ENCODE measurements at regions not wholly inside any gene's neighbourhood (a gene's known extent, or its start where the extent isn't known, plus 50 kb on each side); places are given as distances from the start of the nearest gene placed in this dataset.
"Not testable (repeated sequence)": the region's sequence is repeated elsewhere in the genome, so short reads cannot be mapped to it uniquely, and the experiment has no call there.

DNA sequence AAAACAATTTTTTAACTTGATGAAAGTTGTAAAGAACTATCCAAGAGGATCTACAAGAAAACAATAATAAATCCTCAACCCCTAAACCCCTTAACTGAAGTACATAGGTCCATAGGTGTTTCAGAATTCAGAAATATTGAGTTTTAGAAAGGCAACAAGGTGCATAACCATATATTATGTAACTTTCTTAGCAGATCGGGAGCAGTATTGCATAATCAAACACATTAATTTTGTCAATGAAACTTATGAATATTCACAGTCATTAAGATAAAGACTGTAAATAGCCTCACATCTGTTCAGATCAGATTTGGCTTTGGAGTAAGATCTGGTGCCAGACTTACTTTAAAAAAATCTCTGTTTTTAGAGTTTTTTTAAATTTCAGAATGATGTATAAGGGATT is 647.1 kb upstream of the FLRT2 start:
- peaks cover 4% of the 10 kb centered on the region for H3K9me3 Mint-ChIP-seq

DNA sequence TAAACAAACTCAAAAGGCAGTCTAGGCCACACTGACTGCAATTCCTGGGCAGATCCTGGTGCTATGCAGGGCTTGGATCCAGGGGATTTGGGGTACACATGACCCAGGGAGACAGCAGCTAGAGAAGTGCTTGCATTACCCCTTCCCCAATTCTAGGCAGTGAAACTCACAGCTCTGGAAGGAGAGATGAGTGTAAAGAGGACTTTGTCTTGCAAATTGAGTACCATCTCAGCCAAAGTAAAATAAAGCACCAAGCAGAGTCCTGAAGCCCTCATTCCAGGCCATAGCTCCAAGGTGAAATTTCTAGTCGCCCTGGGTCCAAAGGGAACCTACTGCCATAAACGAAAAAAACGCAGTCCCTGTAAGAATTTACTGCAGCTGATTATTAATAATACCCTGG is 644.9 kb upstream of the FLRT2 start:
- H3K36me3 Mint-ChIP-seq (ENCODE audit: low read depth), result no peaks in the 10 kb centered on the region
- no peak for ATAC-seq (replicated peaks)
- no peak overlapping the region for H3K4me3 Mint-ChIP-seq
- peaks cover 8% of the 10 kb centered on the region for H3K9me3 Mint-ChIP-seq
- no peak overlapping the region for H3K27ac Mint-ChIP-seq
- H3K4me1 Mint-ChIP-seq, result no peaks in the 10 kb centered on the region
- no peaks in the 10 kb centered on the region for H3K27me3 Mint-ChIP-seq

More for the DNA sequence above, 647.1 kb upstream of the FLRT2 start:
- Mint-ChIP-seq H3K36me3 (ENCODE audit: low read depth) (no peaks in the 10 kb centered on the region), H3K4me3 (no peak overlapping the region), H3K27ac (no peak overlapping the region), H3K27me3 (no peaks in the 10 kb centered on the region), H3K4me1 (no peaks in the 10 kb centered on the region)
- ATAC-seq (replicated peaks), result no peak

DNA sequence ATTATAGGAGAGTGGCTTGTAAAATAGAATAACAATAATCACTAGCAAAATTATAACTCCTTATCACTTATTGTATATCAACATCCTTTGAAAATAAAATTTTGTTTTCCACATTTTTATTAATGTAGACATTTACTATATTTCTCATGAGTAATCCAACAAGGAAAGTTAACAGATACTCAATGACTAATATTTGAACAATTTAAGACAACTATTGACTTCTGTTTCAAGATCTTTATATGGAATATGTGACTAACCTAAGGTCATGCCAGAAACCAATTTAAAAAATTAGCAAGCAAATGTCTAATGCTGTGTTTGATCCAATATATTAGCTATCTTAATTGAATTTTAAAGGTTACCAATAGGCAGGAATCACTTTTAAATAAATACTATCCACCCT is 638.5 kb upstream of the FLRT2 start:
- no peaks in the 10 kb centered on the region for H3K4me1 Mint-ChIP-seq
- H3K9me3 Mint-ChIP-seq, result peaks cover 11% of the 10 kb centered on the region
- no peaks in the 10 kb centered on the region for H3K27me3 Mint-ChIP-seq
- H3K36me3 Mint-ChIP-seq (ENCODE audit: low read depth), result no peaks in the 10 kb centered on the region
- ATAC-seq (replicated peaks), result no peak
- no peak overlapping the region for H3K4me3 Mint-ChIP-seq
- H3K27ac Mint-ChIP-seq, result no peak overlapping the region

DNA sequence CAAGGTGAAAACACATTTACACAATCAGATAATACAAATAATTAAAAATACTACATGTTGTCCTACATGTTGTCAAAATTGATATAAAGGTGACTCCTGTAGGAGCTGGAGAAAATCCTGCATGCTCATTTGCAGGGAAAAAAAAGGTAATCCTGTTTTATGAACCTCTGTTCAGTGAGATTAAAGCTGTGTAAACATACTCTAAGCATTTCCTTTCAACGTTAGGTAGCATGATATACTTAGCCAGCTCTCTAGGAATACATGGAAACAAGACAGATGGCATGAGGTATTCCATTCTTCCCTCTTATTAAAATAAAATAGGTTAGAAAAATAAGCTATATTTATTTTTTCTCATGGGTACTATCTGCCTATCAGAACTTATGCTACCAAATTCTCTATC is 635.7 kb upstream of the FLRT2 start:
- no peaks in the 10 kb centered on the region for H3K36me3 Mint-ChIP-seq (ENCODE audit: low read depth)
- no peaks in the 10 kb centered on the region for H3K4me1 Mint-ChIP-seq
- no peak overlapping the region for H3K4me3 Mint-ChIP-seq
- H3K27me3 Mint-ChIP-seq, result no peaks in the 10 kb centered on the region
- no peak for ATAC-seq (replicated peaks)
- H3K9me3 Mint-ChIP-seq, result peaks cover 20% of the 10 kb centered on the region
- H3K27ac Mint-ChIP-seq, result no peak overlapping the region

DNA sequence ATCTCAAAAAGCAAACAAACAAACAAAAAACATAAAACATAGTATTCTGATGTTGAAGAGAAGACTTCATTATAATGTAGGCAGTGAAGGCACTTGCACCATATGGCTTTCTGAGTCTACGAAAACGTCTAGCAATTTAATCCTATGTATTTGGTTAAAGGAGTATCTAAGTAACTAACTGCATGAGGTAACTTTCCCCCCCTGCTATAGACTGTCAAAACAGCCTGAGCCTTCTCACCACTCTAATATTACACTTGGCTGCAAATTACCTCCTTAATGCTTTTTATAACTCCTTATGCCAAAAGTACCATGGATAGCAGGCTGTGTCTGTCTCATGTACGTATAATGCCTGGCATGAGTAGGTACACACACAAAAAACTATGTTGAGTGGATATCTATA is 607.6 kb upstream of the FLRT2 start:
- no peak for ATAC-seq (replicated peaks)
- Mint-ChIP-seq H3K9me3 (peaks cover 15% of the 10 kb centered on the region), H3K36me3 (ENCODE audit: low read depth) (no peaks in the 10 kb centered on the region), H3K27ac (no peak overlapping the region), H3K4me1 (no peaks in the 10 kb centered on the region), H3K4me3 (no peak overlapping the region), H3K27me3 (no peaks in the 10 kb centered on the region)

DNA sequence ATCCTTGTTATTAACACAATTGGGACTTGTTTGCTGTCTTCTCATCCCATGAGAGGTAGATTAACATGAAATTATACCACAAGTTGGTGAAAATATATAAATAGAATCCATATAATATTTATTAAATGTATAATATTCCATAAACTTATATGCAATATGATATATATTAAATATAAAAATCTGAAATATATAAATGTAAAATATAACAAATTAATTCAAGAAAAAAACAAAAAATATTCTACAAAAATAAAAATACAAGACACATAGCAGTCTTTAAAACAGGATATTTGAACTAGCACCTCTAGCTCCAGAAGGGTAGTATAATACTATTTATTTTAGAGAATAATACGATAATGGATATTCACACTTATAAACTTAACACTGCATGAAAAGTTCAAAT is 603.3 kb upstream of the FLRT2 start:
- no peak overlapping the region for H3K4me3 Mint-ChIP-seq
- no peaks in the 10 kb centered on the region for H3K27me3 Mint-ChIP-seq
- no peaks in the 10 kb centered on the region for H3K36me3 Mint-ChIP-seq (ENCODE audit: low read depth)
- H3K9me3 Mint-ChIP-seq, result peaks cover 7% of the 10 kb centered on the region
- ATAC-seq (replicated peaks), result no peak
- H3K27ac Mint-ChIP-seq, result no peak overlapping the region
- H3K4me1 Mint-ChIP-seq, result no peaks in the 10 kb centered on the region

DNA sequence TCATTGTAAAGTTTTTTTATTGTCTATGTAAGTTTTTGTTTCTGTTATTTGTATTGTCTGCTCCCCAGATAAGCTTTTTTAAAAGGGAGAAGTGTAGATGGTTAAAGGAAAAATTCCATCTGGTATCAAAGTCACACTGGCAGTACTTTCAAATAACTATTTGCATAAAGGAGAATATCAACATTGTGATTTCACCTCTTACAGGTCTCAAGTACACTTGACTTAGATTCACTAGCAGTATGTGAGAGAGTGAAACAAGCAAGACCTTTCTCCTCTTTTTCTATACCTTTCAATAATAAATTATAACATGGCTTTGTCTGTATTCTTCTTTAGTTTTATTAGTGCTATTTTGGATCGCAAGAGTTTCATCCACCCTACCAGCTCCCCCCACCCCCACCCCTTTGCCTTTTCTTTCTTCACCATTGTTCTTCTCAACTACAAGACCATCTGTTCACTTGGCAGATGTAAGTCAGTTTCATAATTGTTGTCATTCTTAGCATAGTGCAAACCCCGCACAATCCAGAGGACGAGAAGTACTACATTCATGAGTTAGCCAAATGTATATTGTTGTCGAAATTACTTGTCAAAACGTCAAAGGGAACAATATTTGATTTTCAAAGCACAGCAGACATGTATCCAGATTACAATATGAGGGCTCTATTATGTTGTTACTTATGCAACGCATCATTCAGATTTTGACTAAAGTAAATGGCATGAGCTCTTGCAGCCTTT is 602.7 kb upstream of the FLRT2 start:
- H3K36me3 Mint-ChIP-seq (ENCODE audit: low read depth), result no peaks in the 10 kb centered on the region
- no peaks in the 10 kb centered on the region for H3K27me3 Mint-ChIP-seq
- H3K4me3 Mint-ChIP-seq, result no peak overlapping the region
- no peak for ATAC-seq (replicated peaks)
- peaks cover 9% of the 10 kb centered on the region for H3K9me3 Mint-ChIP-seq
- no peaks in the 10 kb centered on the region for H3K4me1 Mint-ChIP-seq
- H3K27ac Mint-ChIP-seq, result no peak overlapping the region

DNA sequence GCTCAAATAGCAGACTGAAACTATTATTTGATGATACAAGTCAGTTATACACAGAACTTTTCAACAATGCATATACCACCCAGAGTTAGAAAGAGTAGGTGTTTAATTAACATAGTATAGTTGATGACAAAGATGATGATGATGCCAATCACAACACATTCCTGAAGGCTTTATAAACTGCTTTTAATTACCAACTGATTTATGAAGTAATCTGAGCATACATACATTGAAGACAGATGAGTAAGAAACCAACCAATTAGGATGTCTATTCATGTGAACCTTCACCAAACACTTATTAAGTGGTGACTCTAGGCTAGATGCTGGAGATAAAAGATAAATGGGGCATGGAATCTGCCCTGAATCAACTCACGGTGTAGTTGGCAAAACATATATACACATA is 600.9 kb upstream of the FLRT2 start:
- no peaks in the 10 kb centered on the region for H3K4me1 Mint-ChIP-seq
- H3K9me3 Mint-ChIP-seq, result peaks cover 10% of the 10 kb centered on the region
- no peak overlapping the region for H3K4me3 Mint-ChIP-seq
- no peak overlapping the region for H3K27ac Mint-ChIP-seq
- ATAC-seq (replicated peaks), result no peak
- H3K27me3 Mint-ChIP-seq, result no peaks in the 10 kb centered on the region
- no peaks in the 10 kb centered on the region for H3K36me3 Mint-ChIP-seq (ENCODE audit: low read depth)

DNA sequence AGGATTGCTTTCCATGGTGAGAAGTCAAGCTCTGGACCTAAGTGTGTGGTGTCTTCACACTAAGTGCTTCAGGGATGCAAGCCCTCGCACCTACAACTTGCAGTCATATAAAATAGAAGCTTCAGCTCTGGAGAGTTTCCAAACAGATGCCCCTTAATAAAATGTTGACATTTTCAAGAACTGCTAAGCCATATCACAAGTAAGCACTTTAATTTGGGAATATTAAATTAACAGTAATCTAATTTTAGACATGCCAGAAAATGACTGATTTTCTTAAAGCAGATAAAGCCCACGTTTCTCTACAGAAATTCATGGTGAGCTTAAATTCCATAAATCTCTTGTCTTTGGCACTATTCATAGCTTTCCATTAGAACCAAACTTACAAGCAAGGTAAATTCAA is 600.1 kb upstream of the FLRT2 start:
- Mint-ChIP-seq H3K36me3 (ENCODE audit: low read depth) (no peaks in the 10 kb centered on the region), H3K27ac (no peak overlapping the region)

DNA sequence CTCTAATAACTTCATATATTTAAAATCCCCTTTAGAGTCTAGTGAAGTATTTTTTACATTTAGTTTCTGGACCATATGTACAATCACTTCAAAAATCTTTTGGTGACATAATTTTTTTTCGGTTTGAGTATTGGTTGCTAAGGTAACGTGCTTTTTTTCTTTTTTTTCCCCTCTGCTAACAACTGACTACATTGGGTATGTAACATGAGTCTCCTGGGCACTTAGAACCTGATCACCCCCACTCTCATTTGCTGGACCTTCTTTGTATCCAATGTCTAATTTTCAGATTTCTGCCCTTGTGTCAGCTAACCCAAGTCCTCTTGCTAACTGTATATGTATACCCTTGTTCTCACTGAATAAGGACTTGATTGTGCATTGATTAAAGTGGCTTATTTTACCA is 592.9 kb upstream of the FLRT2 start:
- ATAC-seq (replicated peaks), result no peak
- Mint-ChIP-seq H3K4me1 (no peaks in the 10 kb centered on the region), H3K4me3 (no peak overlapping the region), H3K27ac (no peak overlapping the region), H3K9me3 (peaks cover 19% of the 10 kb centered on the region), H3K27me3 (no peaks in the 10 kb centered on the region), H3K36me3 (ENCODE audit: low read depth) (no peaks in the 10 kb centered on the region)

More for the DNA sequence above, 600.1 kb upstream of the FLRT2 start:
- Mint-ChIP-seq H3K9me3 (peaks cover 4% of the 10 kb centered on the region), H3K27me3 (no peaks in the 10 kb centered on the region), H3K4me3 (no peak overlapping the region), H3K4me1 (no peaks in the 10 kb centered on the region)
- no peak for ATAC-seq (replicated peaks)

DNA sequence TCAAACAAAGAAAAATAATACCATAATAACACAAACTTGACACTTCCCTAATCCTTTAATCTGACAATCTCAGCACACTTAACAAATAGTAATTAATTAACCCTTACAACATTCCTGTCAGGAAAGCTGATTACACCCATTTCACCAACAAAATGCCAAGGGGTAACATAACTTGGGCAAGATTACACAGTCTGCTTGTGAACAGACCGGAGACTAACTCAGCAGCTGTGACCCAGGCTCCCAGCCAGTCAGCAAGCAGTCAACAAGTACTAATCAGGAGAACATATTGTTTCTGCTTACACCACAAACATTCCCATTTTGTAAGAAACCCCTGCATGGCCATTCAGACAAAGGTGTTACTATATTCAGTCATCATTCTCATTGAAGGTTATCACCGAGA is 592.5 kb upstream of the FLRT2 start:
- no peak overlapping the region for H3K4me3 Mint-ChIP-seq
- no peaks in the 10 kb centered on the region for H3K4me1 Mint-ChIP-seq
- peaks cover 16% of the 10 kb centered on the region for H3K9me3 Mint-ChIP-seq
- ATAC-seq (replicated peaks), result no peak
- H3K27ac Mint-ChIP-seq, result no peak overlapping the region
- no peaks in the 10 kb centered on the region for H3K27me3 Mint-ChIP-seq
- no peaks in the 10 kb centered on the region for H3K36me3 Mint-ChIP-seq (ENCODE audit: low read depth)

DNA sequence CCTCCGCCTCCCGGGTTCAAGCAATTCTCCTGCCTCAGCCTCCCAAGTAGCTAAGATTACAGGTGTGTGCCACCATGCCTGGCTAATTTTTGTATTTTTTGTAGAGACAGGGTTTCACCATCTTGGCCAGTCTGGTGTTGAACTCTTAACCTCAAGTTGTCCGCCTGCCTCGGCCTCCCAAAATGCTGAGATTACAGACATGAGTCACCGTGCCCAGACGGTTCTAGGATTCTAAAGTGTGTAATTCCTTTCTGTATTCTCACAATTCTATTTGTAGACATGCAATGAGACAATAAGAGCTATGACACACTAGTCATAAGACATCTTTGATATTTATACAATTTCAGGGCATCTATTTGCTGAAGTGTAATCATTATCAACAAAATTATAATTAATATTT is 585.0 kb upstream of the FLRT2 start:
- H3K36me3 Mint-ChIP-seq (ENCODE audit: low read depth); H3K4me1 Mint-ChIP-seq; H3K9me3 Mint-ChIP-seq; H3K27ac Mint-ChIP-seq; H3K4me3 Mint-ChIP-seq; H3K27me3 Mint-ChIP-seq; ATAC-seq (replicated peaks): not testable (repeated sequence)

DNA sequence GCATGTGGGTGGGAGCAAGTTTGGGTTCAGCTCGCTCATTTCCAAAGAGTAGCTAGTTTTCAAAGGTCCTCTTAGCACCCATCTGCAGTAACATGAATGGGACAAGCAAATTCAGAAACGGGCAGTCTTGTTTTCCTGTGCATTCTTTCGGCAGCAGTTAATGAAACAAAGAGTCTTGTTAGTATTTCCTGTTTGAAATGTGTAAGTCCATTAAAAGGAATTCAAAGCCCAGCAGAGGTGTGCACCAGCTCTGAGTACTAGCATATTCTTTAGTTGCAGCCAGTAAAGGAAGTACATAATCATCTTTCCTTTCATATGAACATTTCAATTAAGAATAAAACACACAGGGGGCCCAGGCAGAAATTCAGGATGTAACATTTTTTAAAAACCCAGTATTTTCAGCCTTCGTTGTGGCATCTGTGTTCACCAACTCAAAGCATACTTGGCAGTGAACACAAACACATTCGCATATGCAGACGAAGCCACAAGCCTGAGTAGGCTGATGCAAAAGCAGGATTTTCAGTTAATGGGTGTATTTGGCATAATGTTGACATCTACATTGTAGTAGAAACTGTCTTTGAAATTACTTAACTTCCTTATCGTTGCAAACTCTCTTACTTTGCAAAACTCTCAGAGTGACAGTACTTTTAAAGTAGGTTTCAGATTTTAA is 570.0 kb upstream of the FLRT2 start:
- H3K4me3 Mint-ChIP-seq, result no peak overlapping the region
- no peak for ATAC-seq (replicated peaks)
- no peak overlapping the region for H3K27ac Mint-ChIP-seq
- H3K36me3 Mint-ChIP-seq (ENCODE audit: low read depth), result no peaks in the 10 kb centered on the region
- peaks cover 8% of the 10 kb centered on the region for H3K9me3 Mint-ChIP-seq
- H3K27me3 Mint-ChIP-seq, result no peaks in the 10 kb centered on the region
- H3K4me1 Mint-ChIP-seq, result no peaks in the 10 kb centered on the region

DNA sequence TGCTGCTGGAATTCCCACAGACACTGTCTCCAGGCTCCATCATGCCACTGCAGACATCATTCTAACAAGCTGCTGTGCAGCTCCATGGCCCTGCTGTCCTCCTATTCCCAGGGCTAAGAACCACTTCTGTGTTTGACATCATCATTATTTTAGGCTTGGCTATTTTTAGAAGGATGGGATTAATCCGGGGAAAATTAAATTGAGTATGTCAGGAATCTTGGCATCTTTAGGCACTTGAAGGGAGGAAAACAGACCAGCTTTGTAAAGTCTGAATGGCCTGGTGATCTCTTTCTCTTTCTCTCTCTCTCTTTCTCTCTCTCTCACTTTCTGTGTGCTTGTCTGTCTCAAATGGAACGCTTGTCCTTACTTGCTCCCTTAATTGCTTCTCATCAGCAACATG is 568.3 kb upstream of the FLRT2 start:
- Mint-ChIP-seq H3K27me3 (no peaks in the 10 kb centered on the region), H3K27ac (no peak overlapping the region), H3K4me3 (no peak overlapping the region), H3K9me3 (peaks cover 12% of the 10 kb centered on the region), H3K36me3 (ENCODE audit: low read depth) (no peaks in the 10 kb centered on the region), H3K4me1 (no peaks in the 10 kb centered on the region)
- no peak for ATAC-seq (replicated peaks)

DNA sequence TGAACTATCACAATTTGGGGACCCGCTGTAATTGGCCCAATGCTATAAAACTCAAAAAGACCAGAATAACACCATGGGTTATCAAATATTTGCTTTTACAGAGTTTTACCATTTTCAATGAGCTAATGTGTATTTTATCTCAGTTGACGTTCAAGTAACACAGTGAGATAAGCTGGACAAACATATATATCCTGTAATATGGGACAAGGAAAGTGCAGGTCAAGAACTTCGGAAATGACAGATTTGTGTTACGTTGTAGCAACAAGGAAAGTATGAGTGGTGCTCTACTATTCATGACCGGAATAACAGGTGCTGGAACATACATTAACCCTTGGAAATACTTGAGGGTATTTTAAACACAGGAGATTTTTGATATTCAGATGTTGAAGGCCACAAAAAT is 566.4 kb upstream of the FLRT2 start:
- H3K4me1 Mint-ChIP-seq, result no peaks in the 10 kb centered on the region
- no peak overlapping the region for H3K4me3 Mint-ChIP-seq
- H3K36me3 Mint-ChIP-seq (ENCODE audit: low read depth), result no peaks in the 10 kb centered on the region
- no peaks in the 10 kb centered on the region for H3K27me3 Mint-ChIP-seq
- no peak overlapping the region for H3K27ac Mint-ChIP-seq
- no peak for ATAC-seq (replicated peaks)
- H3K9me3 Mint-ChIP-seq, result peaks cover 8% of the 10 kb centered on the region
